Activated T-helper 2 cell treated with anti-CD3 and anti-CD28 coated beads, Interferon-gamma antibody, Interleukin-2, Interleukin-4, amounts not matched to agents 10 μg/mL and 5 μg/mL and 100 μg/mL, durations not matched to agents 14 hours and 24 hours and 36 hours (primary cell): ENCODE measurements at regions not wholly inside any gene's neighbourhood (a gene's known extent, or its start where the extent isn't known, plus 50 kb on each side); places are given as distances from the start of the nearest gene placed in this dataset.
"Not testable (repeated sequence)": the region's sequence is repeated elsewhere in the genome, so short reads cannot be mapped to it uniquely, and the experiment has no call there.

ENCODE experiments used
- DNase-seq: peaks from one replicate; pipeline ENCODE4 v3.0.0; 2021; ENCODE audit warnings: low spot score
- H3K27ac Mint-ChIP-seq: one replicate; pipeline ENCODE4 v1.8.0; 2021; ENCODE audit warnings: mixed read lengths
- H3K27me3 Mint-ChIP-seq: one replicate; pipeline ENCODE4 v1.8.0; 2021; ENCODE audit warnings: low read depth, mixed read lengths
- H3K36me3 Mint-ChIP-seq: one replicate; pipeline ENCODE4 v1.8.0; 2021; ENCODE audit warnings: low read depth, mixed read lengths
- H3K4me1 Mint-ChIP-seq: one replicate; pipeline ENCODE4 v1.8.0; 2021; ENCODE audit warnings: low read depth, mixed read lengths
- H3K4me3 Mint-ChIP-seq: one replicate; pipeline ENCODE4 v1.8.0; 2021; ENCODE audit warnings: low read depth, mild to moderate bottlenecking, moderate library complexity, mixed read lengths
- H3K9me3 Mint-ChIP-seq: one replicate; pipeline ENCODE4 v1.8.0; 2021; ENCODE audit warnings: mixed read lengths
- intact Hi-C: fragments of 100-400 bp; cut with micrococcal nuclease; formaldehyde crosslinking; loops from one replicate; pipeline ENCODE4 v1.15.1; 2023

- H3K27me3 Mint-ChIP-seq, result no peaks in the 10 kb centered on the region
- peaks cover 4% of the 10 kb centered on the region for H3K9me3 Mint-ChIP-seq
- H3K27ac Mint-ChIP-seq, result no peak overlapping the region
- no peaks in the 10 kb centered on the region for H3K36me3 Mint-ChIP-seq
- no peak for DNase-seq
- intact Hi-C loops, result no loop called here
- H3K4me3 Mint-ChIP-seq, result no peak overlapping the region
- no peaks in the 10 kb centered on the region for H3K4me1 Mint-ChIP-seq
Observed at GRCh38 chr16:54879681-54880080, 51.0 kb upstream of the IRX5 start.

- intact Hi-C loops, result no loop called here
- Mint-ChIP-seq H3K27me3 (no peaks in the 10 kb centered on the region), H3K4me3 (no peak overlapping the region), H3K9me3 (no peaks in the 10 kb centered on the region), H3K36me3 (no peaks in the 10 kb centered on the region), H3K27ac (no peak overlapping the region), H3K4me1 (no peaks in the 10 kb centered on the region)
- DNase-seq, result no peak
Observed at GRCh38 chr16:54878301-54878700, 52.4 kb upstream of the IRX5 start.

- Mint-ChIP-seq H3K4me3 (no peak overlapping the region), H3K27ac (no peak overlapping the region), H3K27me3 (no peaks in the 10 kb centered on the region), H3K4me1 (no peaks in the 10 kb centered on the region), H3K36me3 (no peaks in the 10 kb centered on the region), H3K9me3 (no peaks in the 10 kb centered on the region)
- no peak for DNase-seq
- intact Hi-C loops, result no loop called here
Observed at GRCh38 chr16:54875443-54875842, 55.2 kb upstream of the IRX5 start.

- intact Hi-C loops, H3K9me3 Mint-ChIP-seq, H3K27me3 Mint-ChIP-seq, H3K36me3 Mint-ChIP-seq, H3K27ac Mint-ChIP-seq, DNase-seq, H3K4me3 Mint-ChIP-seq, H3K4me1 Mint-ChIP-seq: not testable (repeated sequence)
Observed at GRCh38 chr16:54873716-54874373, 56.8 kb upstream of the IRX5 start.

GRCh38 chr16:54873071-54873470 lies 57.6 kb upstream of the IRX5 start:
- intact Hi-C loops, result no loop called here
- Mint-ChIP-seq H3K4me1 (no peaks in the 10 kb centered on the region), H3K27ac (no peak overlapping the region), H3K9me3 (peaks cover 7% of the 10 kb centered on the region), H3K27me3 (no peaks in the 10 kb centered on the region), H3K4me3 (no peak overlapping the region), H3K36me3 (no peaks in the 10 kb centered on the region)
- DNase-seq, result no peak

GRCh38 chr16:54870151-54870550 lies 60.5 kb upstream of the IRX5 start:
- H3K27ac Mint-ChIP-seq, result no peak overlapping the region

GRCh38 chr16:54867302-54867832 lies 63.3 kb upstream of the IRX5 start:
- Mint-ChIP-seq H3K9me3 (peaks cover 7% of the 10 kb centered on the region), H3K27ac (no peak overlapping the region), H3K27me3 (no peaks in the 10 kb centered on the region), H3K36me3 (no peaks in the 10 kb centered on the region), H3K4me1 (no peaks in the 10 kb centered on the region), H3K4me3 (no peak overlapping the region)
- intact Hi-C loops, result no loop called here
- DNase-seq, result no peak

More at GRCh38 chr16:54870151-54870550, 60.5 kb upstream of the IRX5 start:
- intact Hi-C loops, result no loop called here
- H3K4me1 Mint-ChIP-seq, result no peaks in the 10 kb centered on the region
- no peaks in the 10 kb centered on the region for H3K36me3 Mint-ChIP-seq
- H3K9me3 Mint-ChIP-seq, result peaks cover 7% of the 10 kb centered on the region
- H3K4me3 Mint-ChIP-seq, result no peak overlapping the region
- DNase-seq, result no peak
- no peaks in the 10 kb centered on the region for H3K27me3 Mint-ChIP-seq

- no peak overlapping the region for H3K27ac Mint-ChIP-seq
- no peaks in the 10 kb centered on the region for H3K36me3 Mint-ChIP-seq
- no peak for DNase-seq
- H3K4me1 Mint-ChIP-seq, result no peaks in the 10 kb centered on the region
- H3K9me3 Mint-ChIP-seq, result no peaks in the 10 kb centered on the region
- no peak overlapping the region for H3K4me3 Mint-ChIP-seq
- intact Hi-C loops, result no loop called here
- H3K27me3 Mint-ChIP-seq, result no peaks in the 10 kb centered on the region
Observed at GRCh38 chr16:54862529-54862928, 68.1 kb upstream of the IRX5 start.

- no peak for DNase-seq
- H3K36me3 Mint-ChIP-seq, result no peaks in the 10 kb centered on the region
- no peak overlapping the region for H3K4me3 Mint-ChIP-seq
- intact Hi-C loops, result no loop called here
- H3K27ac Mint-ChIP-seq, result no peak overlapping the region
- no peaks in the 10 kb centered on the region for H3K27me3 Mint-ChIP-seq
- no peaks in the 10 kb centered on the region for H3K4me1 Mint-ChIP-seq
- H3K9me3 Mint-ChIP-seq, result peaks cover 12% of the 10 kb centered on the region
Observed at GRCh38 chr16:54856871-54857270, 73.8 kb upstream of the IRX5 start.

- Mint-ChIP-seq H3K9me3 (peaks cover 6% of the 10 kb centered on the region), H3K27ac (no peak overlapping the region), H3K27me3 (no peaks in the 10 kb centered on the region), H3K4me3 (no peak overlapping the region), H3K4me1 (no peaks in the 10 kb centered on the region), H3K36me3 (no peaks in the 10 kb centered on the region)
- intact Hi-C loops, result no loop called here
- no peak for DNase-seq
Observed at GRCh38 chr16:54847609-54848008, 83.1 kb upstream of the IRX5 start.

- intact Hi-C loops, result no loop called here
- no peak overlapping the region for H3K27ac Mint-ChIP-seq
- H3K4me1 Mint-ChIP-seq, result no peaks in the 10 kb centered on the region
Observed at GRCh38 chr16:54847207-54847606, 83.5 kb upstream of the IRX5 start.

GRCh38 chr16:54846766-54847165 lies 83.9 kb upstream of the IRX5 start:
- H3K9me3 Mint-ChIP-seq, result peaks cover 7% of the 10 kb centered on the region
- no peak overlapping the region for H3K27ac Mint-ChIP-seq
- H3K27me3 Mint-ChIP-seq, result no peaks in the 10 kb centered on the region
- no peaks in the 10 kb centered on the region for H3K4me1 Mint-ChIP-seq
- H3K36me3 Mint-ChIP-seq, result no peaks in the 10 kb centered on the region
- no peak overlapping the region for H3K4me3 Mint-ChIP-seq
- intact Hi-C loops, result no loop called here
- DNase-seq, result no peak

More at GRCh38 chr16:54847207-54847606, 83.5 kb upstream of the IRX5 start:
- no peak overlapping the region for H3K4me3 Mint-ChIP-seq
- H3K9me3 Mint-ChIP-seq, result peaks cover 7% of the 10 kb centered on the region
- no peak for DNase-seq
- no peaks in the 10 kb centered on the region for H3K27me3 Mint-ChIP-seq
- H3K36me3 Mint-ChIP-seq, result no peaks in the 10 kb centered on the region

- DNase-seq, result no peak
- Mint-ChIP-seq H3K27me3 (no peaks in the 10 kb centered on the region), H3K4me1 (no peaks in the 10 kb centered on the region), H3K9me3 (peaks cover 11% of the 10 kb centered on the region), H3K36me3 (no peaks in the 10 kb centered on the region), H3K27ac (no peak overlapping the region), H3K4me3 (no peak overlapping the region)
- intact Hi-C loops, result no loop called here
Observed at GRCh38 chr16:54843424-54843750, 87.3 kb upstream of the IRX5 start.
